Mammary epithelial cell (primary cell): ENCODE measurements at regions not wholly inside any gene's neighbourhood (a gene's known extent, or its start where the extent isn't known, plus 50 kb on each side); places are given as distances from the start of the nearest gene placed in this dataset.

Experiments used
- EZH2 ChIP-seq: IDR thresholded peaks from 2 replicates; pipeline ENCODE4 v1.6.1; 2012; ENCODE audit warnings: low read length, inconsistent platforms, borderline replicate concordance
- TF ChIP-seq, protein P1 (sequence below), 2 donors: IDR thresholded peaks in 1 of 2; conservative IDR thresholded peaks in 1 of 2; 2 replicates each; pipeline ENCODE4 v1.5.1; 2011 to 2012; ENCODE audit warnings: inconsistent platforms in 2 of 2, low read length in 2 of 2, mild to moderate bottlenecking in 2 of 2, control low read depth in 1 of 2, low read depth in 1 of 2; ENCODE audit not compliant: insufficient read depth in 1 of 2; ENCODE audit errors: extremely low read depth in 1 of 2

DNA sequence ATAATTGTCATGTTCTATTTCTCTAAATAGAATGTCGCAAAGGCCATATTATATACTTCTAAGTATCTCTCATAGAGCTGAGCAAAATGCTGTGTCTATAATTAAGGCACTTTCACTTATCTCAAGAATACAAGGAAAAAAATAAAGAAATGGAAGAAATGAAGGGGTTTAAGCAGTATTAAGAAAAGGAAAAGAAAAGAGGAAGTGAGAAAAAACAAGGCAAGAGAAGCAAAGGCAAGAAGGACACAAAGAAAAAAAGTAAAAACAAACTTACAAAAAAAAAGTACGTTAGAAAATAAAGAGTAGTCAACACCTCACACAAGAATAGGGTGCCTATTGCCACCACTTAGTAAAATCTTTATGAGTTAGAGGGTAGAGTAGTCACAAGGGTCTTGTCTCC is 506.2 kb downstream of the GABRG2 start:
- TF ChIP-seq, protein P1, sequence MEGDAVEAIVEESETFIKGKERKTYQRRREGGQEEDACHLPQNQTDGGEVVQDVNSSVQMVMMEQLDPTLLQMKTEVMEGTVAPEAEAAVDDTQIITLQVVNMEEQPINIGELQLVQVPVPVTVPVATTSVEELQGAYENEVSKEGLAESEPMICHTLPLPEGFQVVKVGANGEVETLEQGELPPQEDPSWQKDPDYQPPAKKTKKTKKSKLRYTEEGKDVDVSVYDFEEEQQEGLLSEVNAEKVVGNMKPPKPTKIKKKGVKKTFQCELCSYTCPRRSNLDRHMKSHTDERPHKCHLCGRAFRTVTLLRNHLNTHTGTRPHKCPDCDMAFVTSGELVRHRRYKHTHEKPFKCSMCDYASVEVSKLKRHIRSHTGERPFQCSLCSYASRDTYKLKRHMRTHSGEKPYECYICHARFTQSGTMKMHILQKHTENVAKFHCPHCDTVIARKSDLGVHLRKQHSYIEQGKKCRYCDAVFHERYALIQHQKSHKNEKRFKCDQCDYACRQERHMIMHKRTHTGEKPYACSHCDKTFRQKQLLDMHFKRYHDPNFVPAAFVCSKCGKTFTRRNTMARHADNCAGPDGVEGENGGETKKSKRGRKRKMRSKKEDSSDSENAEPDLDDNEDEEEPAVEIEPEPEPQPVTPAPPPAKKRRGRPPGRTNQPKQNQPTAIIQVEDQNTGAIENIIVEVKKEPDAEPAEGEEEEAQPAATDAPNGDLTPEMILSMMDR (conservative IDR thresholded peaks at IDR 0.05 in 1 of 2, IDR thresholded peaks at IDR 0.05 in 1 of 2; ENCODE audit: extremely low read depth in 1 of 2, insufficient read depth in 1 of 2, low read depth in 1 of 2, low read length in 2 of 2) = no peak
- no peak for TF ChIP-seq EZH2
